ENCODE measurements at regions not wholly inside any gene's neighbourhood (a gene's known extent, or its start where the extent isn't known, plus 50 kb on each side); places are given as distances from the start of the nearest gene placed in this dataset.

GRCh38 chr4:84413480-84413879 lies 85.6 kb downstream of the NKX6-1 start:
- Histone ChIP-seq H3K9me3 (no peaks in the 10 kb centered on the region), H3K36me3 (no peaks in the 10 kb centered on the region), H3K4me1 (no peaks in the 10 kb centered on the region), H3K27ac (no peak overlapping the region), H3K27me3 (no peaks in the 10 kb centered on the region), H3K4me3 (no peak overlapping the region)
- no peak for DNase-seq (ENCODE audit: extremely low spot score in 2 of 2)
- TF ChIP-seq POLR2A (IDR thresholded peaks at IDR 0.05) (no peak), POLR2AphosphoS5 (IDR thresholded peaks at IDR 0.05; ENCODE audit: insufficient read depth in 1 of 2, low read depth in 1 of 2) (no peak)
- TF ChIP-seq, protein P1, sequence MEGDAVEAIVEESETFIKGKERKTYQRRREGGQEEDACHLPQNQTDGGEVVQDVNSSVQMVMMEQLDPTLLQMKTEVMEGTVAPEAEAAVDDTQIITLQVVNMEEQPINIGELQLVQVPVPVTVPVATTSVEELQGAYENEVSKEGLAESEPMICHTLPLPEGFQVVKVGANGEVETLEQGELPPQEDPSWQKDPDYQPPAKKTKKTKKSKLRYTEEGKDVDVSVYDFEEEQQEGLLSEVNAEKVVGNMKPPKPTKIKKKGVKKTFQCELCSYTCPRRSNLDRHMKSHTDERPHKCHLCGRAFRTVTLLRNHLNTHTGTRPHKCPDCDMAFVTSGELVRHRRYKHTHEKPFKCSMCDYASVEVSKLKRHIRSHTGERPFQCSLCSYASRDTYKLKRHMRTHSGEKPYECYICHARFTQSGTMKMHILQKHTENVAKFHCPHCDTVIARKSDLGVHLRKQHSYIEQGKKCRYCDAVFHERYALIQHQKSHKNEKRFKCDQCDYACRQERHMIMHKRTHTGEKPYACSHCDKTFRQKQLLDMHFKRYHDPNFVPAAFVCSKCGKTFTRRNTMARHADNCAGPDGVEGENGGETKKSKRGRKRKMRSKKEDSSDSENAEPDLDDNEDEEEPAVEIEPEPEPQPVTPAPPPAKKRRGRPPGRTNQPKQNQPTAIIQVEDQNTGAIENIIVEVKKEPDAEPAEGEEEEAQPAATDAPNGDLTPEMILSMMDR (IDR thresholded peaks at IDR 0.05): no peak
- intact Hi-C loops (cut with DNase I): no loop called here

- no peak overlapping the region for H3K4me3 ChIP-seq
- H3K4me1 ChIP-seq: no peaks in the 10 kb centered on the region
- no peak for DNase-seq (ENCODE audit: extremely low spot score in 2 of 2)
- intact Hi-C loops (cut with DNase I): no loop called here
- no peaks in the 10 kb centered on the region for H3K27me3 ChIP-seq
- no peaks in the 10 kb centered on the region for H3K36me3 ChIP-seq
- TF ChIP-seq, protein P1 (IDR thresholded peaks at IDR 0.05): no peak
- TF ChIP-seq POLR2AphosphoS5 (IDR thresholded peaks at IDR 0.05; ENCODE audit: insufficient read depth in 1 of 2, low read depth in 1 of 2): no peak
- TF ChIP-seq POLR2A (IDR thresholded peaks at IDR 0.05): no peak
- no peaks in the 10 kb centered on the region for H3K9me3 ChIP-seq
- no peak overlapping the region for H3K27ac ChIP-seq
These were observed 87.0 kb downstream of the NKX6-1 start for GRCh38 chr4:84412062-84412461.

DNA sequence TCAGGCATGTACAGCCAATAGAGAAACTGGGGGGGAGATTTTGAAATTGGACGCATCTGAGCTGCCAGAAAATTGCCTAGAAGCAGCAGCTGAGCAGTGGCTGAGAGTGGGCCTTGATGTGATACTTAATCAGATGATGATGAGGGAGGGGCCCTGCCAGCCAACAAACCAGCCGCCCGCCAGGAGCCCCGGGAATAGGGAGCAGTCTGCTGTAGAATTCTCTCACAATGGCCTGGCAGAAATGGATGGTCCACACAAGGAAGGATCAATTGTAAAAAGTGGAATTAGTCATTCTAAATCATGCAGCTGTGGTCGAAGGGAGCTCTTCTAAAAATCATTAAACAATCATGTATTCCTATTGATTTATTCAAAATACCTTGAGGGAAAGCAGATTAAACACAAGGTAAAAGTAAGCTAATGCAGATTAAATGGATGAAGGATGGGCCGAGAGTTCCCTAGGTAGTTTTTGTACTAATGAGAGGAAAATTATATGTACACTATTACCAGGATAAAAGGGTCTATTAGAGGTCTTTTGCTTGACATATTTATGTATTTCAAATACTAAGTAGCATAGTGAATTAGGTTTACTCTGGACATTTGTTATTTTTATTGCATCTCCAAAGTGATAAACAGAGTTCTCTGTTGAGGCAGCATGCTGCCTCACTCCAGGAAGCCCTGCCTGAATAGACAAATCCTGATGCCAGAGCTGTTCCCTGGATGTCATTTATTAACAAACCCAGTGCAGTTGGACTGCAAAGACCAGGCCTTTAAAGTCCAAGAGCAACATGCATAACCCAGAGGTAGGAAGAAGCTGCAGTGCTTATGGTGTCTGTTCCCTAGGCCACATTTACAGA lies 91.3 kb downstream of the NKX6-1 start:
- Histone ChIP-seq H3K4me3 (no peak overlapping the region), H3K9me3 (no peaks in the 10 kb centered on the region), H3K4me1 (no peaks in the 10 kb centered on the region), H3K27me3 (no peaks in the 10 kb centered on the region), H3K36me3 (no peaks in the 10 kb centered on the region), H3K27ac (no peak overlapping the region)
- intact Hi-C loops (cut with DNase I): no loop called here
- no peak for TF ChIP-seq POLR2AphosphoS5 (IDR thresholded peaks at IDR 0.05; ENCODE audit: insufficient read depth in 1 of 2, low read depth in 1 of 2)
- no peak for TF ChIP-seq POLR2A (IDR thresholded peaks at IDR 0.05)
- TF ChIP-seq, protein P1 (IDR thresholded peaks at IDR 0.05): no peak
- no peak for DNase-seq (ENCODE audit: extremely low spot score in 2 of 2)

DNA sequence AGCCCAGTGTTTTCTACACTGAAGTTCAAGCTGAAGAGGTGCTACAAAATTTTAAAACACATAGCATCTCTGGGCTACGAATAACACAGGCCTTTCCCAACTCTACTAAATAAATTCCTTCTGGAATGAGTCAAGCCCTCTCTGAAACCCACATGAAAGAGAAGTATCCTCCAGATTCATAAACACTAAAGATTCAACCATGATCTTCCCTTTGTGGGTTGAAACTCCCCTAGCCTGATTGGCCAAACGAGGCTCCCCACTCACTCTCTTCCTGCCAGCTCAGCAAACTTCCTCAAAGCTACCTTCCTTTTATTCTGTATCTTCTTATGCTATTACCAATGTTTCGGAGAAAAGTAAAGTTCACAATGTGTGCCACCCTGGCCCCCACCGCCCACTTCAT lies 95.4 kb downstream of the NKX6-1 start:
- no peaks in the 10 kb centered on the region for H3K9me3 ChIP-seq
- H3K36me3 ChIP-seq: no peaks in the 10 kb centered on the region
- DNase-seq (ENCODE audit: extremely low spot score in 2 of 2): no peak
- no peak overlapping the region for H3K27ac ChIP-seq
- no peaks in the 10 kb centered on the region for H3K4me1 ChIP-seq
- intact Hi-C loops (cut with DNase I): no loop called here
- no peak for TF ChIP-seq POLR2AphosphoS5 (IDR thresholded peaks at IDR 0.05; ENCODE audit: insufficient read depth in 1 of 2, low read depth in 1 of 2)
- TF ChIP-seq, protein P1 (IDR thresholded peaks at IDR 0.05): no peak
- no peak for TF ChIP-seq POLR2A (IDR thresholded peaks at IDR 0.05)
- no peak overlapping the region for H3K4me3 ChIP-seq
- H3K27me3 ChIP-seq: no peaks in the 10 kb centered on the region

- Histone ChIP-seq H3K9me3 (no peaks in the 10 kb centered on the region), H3K4me1 (no peaks in the 10 kb centered on the region), H3K4me3 (no peak overlapping the region), H3K36me3 (no peaks in the 10 kb centered on the region), H3K27ac (no peak overlapping the region), H3K27me3 (no peaks in the 10 kb centered on the region)
- TF ChIP-seq, protein P1 (IDR thresholded peaks at IDR 0.05): no peak
- TF ChIP-seq POLR2AphosphoS5 (IDR thresholded peaks at IDR 0.05; ENCODE audit: insufficient read depth in 1 of 2, low read depth in 1 of 2): no peak
- TF ChIP-seq POLR2A (IDR thresholded peaks at IDR 0.05): no peak
- DNase-seq (ENCODE audit: extremely low spot score in 2 of 2): no peak
- intact Hi-C loops (cut with DNase I): no loop called here
These were observed 97.3 kb downstream of the NKX6-1 start for GRCh38 chr4:84401701-84402306.

Data from vagina (tissue), 2 donors.